Tibial nerve (tissue), 4 donors: ENCODE measurements at regions not wholly inside any gene's neighbourhood (a gene's known extent, or its start where the extent isn't known, plus 50 kb on each side); places are given as distances from the start of the nearest gene placed in this dataset.

ENCODE experiments used
- DNase-seq, 2 donors: peaks; one replicate each; pipeline ENCODE4 v3.0.0-alpha.2; 2019; ENCODE audit warnings: low spot score in 2 of 2
- H3K27ac ChIP-seq, 4 donors: fragments of 200-600 bp; sonication (generic) in 3 of 4; one replicate each; pipeline ENCODE4 v1.5.1; 2017 to 2019; ENCODE audit warnings: mild to moderate bottlenecking in 1 of 4
- H3K27me3 ChIP-seq, 2 donors: fragments of 200-600 bp; sonication (generic) in 1 of 2; one replicate each; pipeline versions ENCODE4 v1.5.1 to v1.6.0; 2017 to 2019
- H3K36me3 ChIP-seq, 3 donors: fragments of 200-600 bp; sonication (generic); one replicate each; pipeline ENCODE4 v1.5.1; 2018 to 2019
- H3K4me1 ChIP-seq, 4 donors: fragments of 200-600 bp; sonication (generic) in 3 of 4; one replicate each; pipeline ENCODE4 v1.5.1; 2017 to 2019
- H3K4me3 ChIP-seq, 4 donors: fragments of 200-600 bp; sonication (generic) in 3 of 4; one replicate each; pipeline ENCODE4 v1.5.1; 2017 to 2019; ENCODE audit warnings: mild to moderate bottlenecking in 1 of 4, moderate library complexity in 1 of 4
- H3K9me3 ChIP-seq, 4 donors: fragments of 200-600 bp; sonication (generic) in 3 of 4; one replicate each; pipeline ENCODE4 v1.5.1; 2017 to 2019
- CTCF ChIP-seq, 5 experiments: fragments of 200-600 bp in 3 of 5; fragments of 450-650 bp in 2 of 5; sonication (generic) in 3 of 5; IDR thresholded peaks; one replicate each; pipeline ENCODE4 v1.5.1; 2016 to 2019; ENCODE audit warnings: antibody characterized with exemption in 5 of 5, mild to moderate bottlenecking in 3 of 5, moderate library complexity in 2 of 5
- EP300 ChIP-seq, 2 donors: sonication (generic); formaldehyde crosslinking; IDR thresholded peaks; one replicate each; pipeline ENCODE4 v1.6.1; 2017; ENCODE audit warnings: antibody characterized with exemption in 2 of 2, mild to moderate bottlenecking in 1 of 2
- POLR2A ChIP-seq, 2 donors: fragments of 450-650 bp; IDR thresholded peaks; one replicate each; pipeline ENCODE4 v1.6.1; 2017; ENCODE audit warnings: antibody characterized with exemption in 2 of 2, mild to moderate bottlenecking in 2 of 2, moderate library complexity in 2 of 2
- WGBS, 2 donors: methylation state at CpG; one replicate each; pipeline ENCODE4 v1.1.5; 2018; 5-methylcytosine and 5-hydroxymethylcytosine counted together

GRCh38 chr13:50594276-50595051 lies 249.0 kb downstream of the DLEU7 start:
- TF ChIP-seq CTCF (IDR thresholded peaks at IDR 0.05) (no peak), EP300 (IDR thresholded peaks at IDR 0.05) (no peak), POLR2A (IDR thresholded peaks at IDR 0.05) (no peak)
- Histone ChIP-seq H3K4me1 (peaks cover 0 to 21% (median 7%) of the 10 kb centered on the region in 4 donors), H3K27me3 (no peaks in the 10 kb centered on the region), H3K36me3 (no peaks in the 10 kb centered on the region), H3K27ac (peak overlapping the region in 3 of 4 donors; percentile 16 to 56 (median 44)), H3K9me3 (no peaks in the 10 kb centered on the region), H3K4me3 (no peak overlapping the region)
- 41 to 42% methylated on average over 11 of the region's 11 CpGs for WGBS, 2 donors
- no peak for DNase-seq

DNA sequence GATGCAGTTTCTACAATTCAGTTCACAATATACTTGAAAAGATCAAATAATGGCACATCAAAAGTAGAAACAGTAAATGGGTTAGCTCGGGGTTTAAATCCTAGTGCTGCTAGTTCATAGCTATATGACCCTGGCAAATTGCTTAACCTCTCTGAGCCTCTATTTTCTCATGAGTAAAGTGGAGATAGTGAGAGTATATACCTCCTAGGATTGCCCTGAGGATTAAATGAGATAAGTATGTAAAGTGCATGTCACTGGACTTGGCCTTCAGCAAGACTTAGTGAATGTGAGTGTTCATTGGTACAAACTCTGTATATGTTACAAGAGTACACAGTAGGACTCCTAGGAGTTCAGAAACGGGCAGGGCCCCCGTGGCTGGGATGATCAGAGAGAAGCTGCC lies 248.3 kb downstream of the DLEU7 start:
- Histone ChIP-seq H3K9me3 (no peaks in the 10 kb centered on the region), H3K4me1 (peaks cover 0 to 21% (median 7%) of the 10 kb centered on the region in 4 donors), H3K27ac (peak overlapping the region in 1 of 4 donors; percentile 16), H3K27me3 (no peaks in the 10 kb centered on the region), H3K36me3 (no peaks in the 10 kb centered on the region), H3K4me3 (no peak overlapping the region)
- no peak for TF ChIP-seq POLR2A (IDR thresholded peaks at IDR 0.05)
- TF ChIP-seq EP300 (IDR thresholded peaks at IDR 0.05): no peak
- TF ChIP-seq CTCF (IDR thresholded peaks at IDR 0.05): no peak
- DNase-seq: no peak
- WGBS, 2 donors: 70 to 71% methylated on average over 3 of the region's 3 CpGs

DNA sequence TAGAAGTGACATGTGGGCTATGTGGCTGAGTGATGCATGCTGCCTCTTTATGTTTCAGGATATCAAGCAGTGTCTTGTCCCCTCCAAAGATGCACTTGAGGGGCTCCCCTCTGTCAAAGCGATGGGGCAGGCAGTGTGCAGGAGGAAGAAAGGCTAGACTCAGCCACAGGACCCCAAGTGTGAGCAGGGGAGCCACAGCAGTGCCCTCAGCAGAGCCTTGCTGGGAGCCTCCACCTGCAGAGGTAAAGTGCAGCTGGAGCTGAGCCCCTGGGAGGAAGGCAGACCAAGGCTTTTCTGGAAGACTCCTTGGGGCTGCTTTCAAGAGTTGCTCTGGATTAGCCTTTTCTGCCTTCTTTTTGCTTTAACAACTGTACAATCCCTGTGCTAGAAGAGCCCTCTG lies 247.3 kb downstream of the DLEU7 start:
- DNase-seq: no peak
- Histone ChIP-seq H3K4me3 (no peak overlapping the region), H3K9me3 (no peaks in the 10 kb centered on the region), H3K27me3 (no peaks in the 10 kb centered on the region), H3K36me3 (no peaks in the 10 kb centered on the region), H3K27ac (no peak overlapping the region), H3K4me1 (peaks cover 0 to 21% (median 7%) of the 10 kb centered on the region in 4 donors)
- TF ChIP-seq CTCF (IDR thresholded peaks at IDR 0.05): no peak
- no peak for TF ChIP-seq EP300 (IDR thresholded peaks at IDR 0.05)
- no peak for TF ChIP-seq POLR2A (IDR thresholded peaks at IDR 0.05)
- WGBS, 2 donors: 92 to 100% methylated on average over 1 of the region's 1 CpG

GRCh38 chr13:50596776-50597203 lies 246.7 kb downstream of the DLEU7 start:
- H3K36me3 ChIP-seq: no peaks in the 10 kb centered on the region
- H3K27me3 ChIP-seq: no peaks in the 10 kb centered on the region
- WGBS, 2 donors: 79 to 81% methylated on average over 2 of the region's 2 CpGs
- no peak for TF ChIP-seq POLR2A (IDR thresholded peaks at IDR 0.05)
- no peak for TF ChIP-seq CTCF (IDR thresholded peaks at IDR 0.05)
- TF ChIP-seq EP300 (IDR thresholded peaks at IDR 0.05): no peak
- H3K4me1 ChIP-seq: peaks cover 0 to 21% (median 7%) of the 10 kb centered on the region in 4 donors
- H3K9me3 ChIP-seq: no peaks in the 10 kb centered on the region
- H3K4me3 ChIP-seq: no peak overlapping the region
- H3K27ac ChIP-seq: no peak overlapping the region
- no peak for DNase-seq

DNA sequence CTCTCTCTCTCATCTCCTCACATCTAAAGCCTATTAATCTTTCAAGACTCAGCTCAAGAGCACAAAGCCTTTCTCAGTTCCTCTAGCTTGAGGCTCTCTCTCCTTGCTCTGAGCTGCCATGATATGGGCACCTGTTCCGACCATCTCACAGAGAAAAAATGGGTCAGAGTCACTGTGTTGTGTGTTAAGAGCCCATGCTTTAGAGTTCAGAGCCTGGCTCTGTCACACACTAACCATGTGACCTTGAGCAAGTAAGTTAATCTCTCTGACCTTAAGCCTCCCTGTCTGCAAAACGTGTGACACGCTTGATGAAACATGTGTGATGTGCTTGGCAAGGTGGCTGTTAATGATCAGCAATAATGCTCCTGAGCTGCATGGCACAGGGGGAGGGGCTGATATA lies 245.2 kb downstream of the DLEU7 start:
- 58 to 61% methylated on average over 3 of the region's 3 CpGs for whole genome bisulfite sequencing, 2 donors
- no peaks in the 10 kb centered on the region for H3K27me3 ChIP-seq
- no peak overlapping the region for H3K27ac ChIP-seq
- no peaks in the 10 kb centered on the region for H3K9me3 ChIP-seq
- H3K36me3 ChIP-seq: no peaks in the 10 kb centered on the region
- H3K4me1 ChIP-seq: peaks cover 0 to 21% (median 7%) of the 10 kb centered on the region in 4 donors
- no peak for TF ChIP-seq EP300 (IDR thresholded peaks at IDR 0.05)
- TF ChIP-seq CTCF (IDR thresholded peaks at IDR 0.05): no peak
- no peak for TF ChIP-seq POLR2A (IDR thresholded peaks at IDR 0.05)
- no peak overlapping the region for H3K4me3 ChIP-seq
- DNase-seq: no peak
